ENCODE measurements at regions not wholly inside any gene's neighbourhood (a gene's known extent, or its start where the extent isn't known, plus 50 kb on each side); places are given as distances from the start of the nearest gene placed in this dataset.

DNA sequence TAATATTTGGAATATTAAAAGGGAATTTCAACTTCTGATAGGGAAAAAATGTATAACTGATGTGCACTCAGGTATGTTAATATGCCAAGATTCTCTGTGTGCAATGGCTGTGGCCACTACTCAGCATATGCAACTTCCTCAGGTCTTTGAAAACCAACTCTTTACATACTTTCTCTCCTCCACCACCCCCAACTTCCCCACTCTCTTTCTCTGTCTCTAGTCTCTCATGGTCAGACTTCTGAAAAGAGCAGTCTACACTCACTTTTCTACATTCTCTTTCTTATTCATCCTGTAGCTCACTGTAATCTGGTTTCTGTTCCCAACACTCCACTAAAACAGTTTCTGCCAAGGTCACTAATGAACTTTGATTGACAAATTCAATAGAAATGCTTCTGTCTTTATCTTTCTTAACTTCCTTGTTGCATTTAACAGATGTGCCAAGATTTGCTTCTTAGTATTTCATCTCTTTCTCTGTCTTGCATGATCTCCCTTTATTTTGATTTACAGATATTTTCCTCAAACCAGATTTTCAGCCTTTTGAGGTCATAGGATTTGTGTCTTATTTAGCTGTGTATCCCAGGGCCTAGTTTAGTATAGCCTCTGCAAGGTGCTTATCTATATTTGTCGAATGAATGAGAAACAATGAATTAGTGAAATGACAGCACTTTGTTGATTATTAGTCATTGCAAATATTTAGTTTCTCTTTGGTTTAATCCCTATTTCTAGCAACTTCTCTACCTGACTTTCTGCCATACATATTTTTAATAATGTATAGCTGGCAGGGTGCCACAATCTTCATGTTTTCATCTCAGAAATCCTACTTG, 168.9 kb downstream of the LMO4 start:
- TF ChIP-seq CTCF (conservative IDR thresholded peaks at IDR 0.05) (no peak), ZFX (IDR thresholded peaks at IDR 0.05) (no peak)

All from C4-2B (cell line).